Fibroblast of gingiva (primary cell): ENCODE measurements at regions not wholly inside any gene's neighbourhood (a gene's known extent, or its start where the extent isn't known, plus 50 kb on each side); places are given as distances from the start of the nearest gene placed in this dataset.

ENCODE experiments used
- DNase-seq: peaks from one replicate; pipeline ENCODE4 v3.0.0-alpha.2; 2011; ENCODE audit warnings: low read depth

GRCh38 chr6:56715741-56716140 is 73.1 kb upstream of the DST start:
- DNase-seq, result no peak

GRCh38 chr6:56714982-56715456 is 72.3 kb upstream of the DST start:
- peak; percentile 82 for DNase-seq

GRCh38 chr6:56714273-56714672 is 71.6 kb upstream of the DST start:
- no peak for DNase-seq

- DNase-seq, result peak; percentile 67
These were observed 70.6 kb upstream of the DST start for GRCh38 chr6:56713254-56713672.

GRCh38 chr6:56710967-56711366 is 68.3 kb upstream of the DST start:
- DNase-seq, result no peak

- no peak for DNase-seq
These were observed 67.0 kb upstream of the DST start for GRCh38 chr6:56709650-56710049.

- peak; percentile 63 for DNase-seq
These were observed 66.3 kb upstream of the DST start for GRCh38 chr6:56708810-56709597.

GRCh38 chr6:56706981-56707726 is 64.5 kb upstream of the DST start:
- DNase-seq, result no peak

GRCh38 chr6:56699066-56699654 is 56.5 kb upstream of the DST start:
- peak; percentile 40 for DNase-seq

GRCh38 chr6:56695702-56696101 is 53.0 kb upstream of the DST start:
- DNase-seq, result no peak

GRCh38 chr6:56694002-56694401 is 51.3 kb upstream of the DST start:
- no peak for DNase-seq

GRCh38 chr6:56693246-56693607 is 50.5 kb upstream of the DST start:
- peak; percentile 96 for DNase-seq

GRCh38 chr6:56692523-56693245 is 50.0 kb upstream of the DST start:
- peak; percentile 88 for DNase-seq
